ENCODE measurements at regions not wholly inside any gene's neighbourhood (a gene's known extent, or its start where the extent isn't known, plus 50 kb on each side); places are given as distances from the start of the nearest gene placed in this dataset.

GRCh38 chr20:56060486-56060885 lies 55.2 kb upstream of the CBLN4 start:
- H3K4me3 Mint-ChIP-seq, result no peak overlapping the region
- H3K27me3 Mint-ChIP-seq, result no peaks in the 10 kb centered on the region
- DNase-seq (no peak), ATAC-seq (no peak)
- H3K4me1 Mint-ChIP-seq, result no peaks in the 10 kb centered on the region
- H3K27ac Mint-ChIP-seq, result no peak overlapping the region
- peaks cover 9 to 11% of the 10 kb centered on the region in 2 donors for H3K9me3 Mint-ChIP-seq

DNA sequence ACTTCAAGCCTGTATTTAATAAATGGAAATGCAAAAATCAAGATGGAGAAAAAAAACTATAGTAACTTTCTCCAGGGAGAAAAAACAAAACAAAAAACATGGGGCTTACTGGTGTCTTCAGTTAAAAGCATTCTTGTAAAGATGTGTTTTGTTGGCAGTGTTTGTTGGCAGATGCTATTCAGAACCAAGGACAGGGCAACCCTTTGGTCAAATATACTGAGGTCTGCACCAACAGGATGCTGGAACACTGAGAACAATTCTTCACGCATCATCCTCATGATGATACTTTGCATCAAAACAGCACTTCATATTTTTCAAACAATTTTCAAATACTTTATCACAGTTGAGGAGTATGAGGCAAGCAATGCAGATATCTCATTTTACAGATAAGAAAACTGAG lies 63.7 kb upstream of the CBLN4 start:
- H3K27ac Mint-ChIP-seq, result no peak overlapping the region
- H3K9me3 Mint-ChIP-seq, result peaks cover 11 to 16% of the 10 kb centered on the region in 2 donors
- H3K27me3 Mint-ChIP-seq, result no peaks in the 10 kb centered on the region
- H3K4me3 Mint-ChIP-seq, result no peak overlapping the region
- ATAC-seq (no peak), DNase-seq (no peak)
- no peaks in the 10 kb centered on the region for H3K4me1 Mint-ChIP-seq

DNA sequence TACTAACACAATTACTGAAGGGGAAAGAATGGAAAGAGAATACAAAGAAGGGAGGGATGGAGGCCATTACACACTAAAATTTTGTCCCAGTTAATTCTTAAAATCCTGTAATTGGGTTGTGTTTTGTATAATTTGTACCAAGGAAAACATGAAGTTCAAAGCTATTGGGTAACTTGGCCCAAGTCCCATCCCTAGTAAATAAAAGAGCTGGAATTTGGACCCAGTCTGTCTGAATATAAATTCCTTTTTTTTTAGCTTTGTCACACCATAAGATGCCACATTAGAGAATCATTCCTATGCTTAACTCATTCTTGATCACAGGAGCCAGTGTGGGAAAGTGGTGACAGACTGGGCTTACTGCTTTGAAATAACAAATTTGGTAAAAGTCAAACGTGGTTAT lies 66.8 kb upstream of the CBLN4 start:
- ATAC-seq, result no peak
- Mint-ChIP-seq H3K27me3 (no peaks in the 10 kb centered on the region), H3K9me3 (peaks cover 17 to 26% of the 10 kb centered on the region in 2 donors), H3K4me1 (no peaks in the 10 kb centered on the region), H3K27ac (no peak overlapping the region), H3K4me3 (no peak overlapping the region)
- no peak for DNase-seq

GRCh38 chr20:56088375-56088774 lies 83.1 kb upstream of the CBLN4 start:
- H3K4me3 Mint-ChIP-seq, result no peak overlapping the region
- peaks cover 5 to 19% of the 10 kb centered on the region in 2 donors for H3K9me3 Mint-ChIP-seq

DNA sequence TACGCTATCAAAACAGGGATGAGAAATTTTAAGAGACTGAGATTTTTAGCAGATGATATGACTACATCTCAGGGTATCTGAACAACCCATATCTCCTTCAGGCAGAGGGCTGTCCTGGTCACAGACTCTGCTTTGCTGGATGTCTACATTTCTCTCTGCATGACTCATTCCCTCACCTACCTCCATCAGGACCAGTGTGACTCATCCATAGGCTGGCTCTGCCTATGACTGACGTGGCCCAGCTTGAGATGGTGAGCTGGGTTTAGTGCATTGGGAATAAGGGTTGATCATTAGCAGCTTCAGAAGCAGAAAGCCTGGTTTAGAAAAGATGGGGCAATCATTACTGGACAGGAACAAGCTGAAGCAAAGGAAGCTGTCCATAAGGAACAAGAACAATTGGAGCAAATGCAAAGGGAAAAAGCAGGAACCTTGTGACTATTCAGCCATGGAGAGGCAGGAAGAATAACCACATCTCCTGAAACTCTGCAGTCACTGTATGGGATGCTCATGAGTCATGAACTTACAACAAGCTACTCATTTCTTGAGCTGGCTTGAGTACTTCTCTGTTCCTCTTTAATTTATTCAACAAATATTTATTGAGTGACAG lies 86.4 kb upstream of the CBLN4 start:
- H3K4me3 Mint-ChIP-seq, result no peak overlapping the region
- peaks cover 21 to 43% of the 10 kb centered on the region in 2 donors for H3K9me3 Mint-ChIP-seq
- no peaks in the 10 kb centered on the region for H3K4me1 Mint-ChIP-seq
- ATAC-seq (no peak), DNase-seq (no peak)
- H3K27ac Mint-ChIP-seq, result no peak overlapping the region
- H3K27me3 Mint-ChIP-seq, result no peaks in the 10 kb centered on the region

More at GRCh38 chr20:56088375-56088774, 83.1 kb upstream of the CBLN4 start:
- no peak for ATAC-seq
- H3K27ac Mint-ChIP-seq, result no peak overlapping the region
- no peaks in the 10 kb centered on the region for H3K4me1 Mint-ChIP-seq
- no peak for DNase-seq
- H3K27me3 Mint-ChIP-seq, result no peaks in the 10 kb centered on the region

GRCh38 chr20:56094228-56094627 lies 88.9 kb upstream of the CBLN4 start:
- H3K4me3 Mint-ChIP-seq, result no peak overlapping the region

DNA sequence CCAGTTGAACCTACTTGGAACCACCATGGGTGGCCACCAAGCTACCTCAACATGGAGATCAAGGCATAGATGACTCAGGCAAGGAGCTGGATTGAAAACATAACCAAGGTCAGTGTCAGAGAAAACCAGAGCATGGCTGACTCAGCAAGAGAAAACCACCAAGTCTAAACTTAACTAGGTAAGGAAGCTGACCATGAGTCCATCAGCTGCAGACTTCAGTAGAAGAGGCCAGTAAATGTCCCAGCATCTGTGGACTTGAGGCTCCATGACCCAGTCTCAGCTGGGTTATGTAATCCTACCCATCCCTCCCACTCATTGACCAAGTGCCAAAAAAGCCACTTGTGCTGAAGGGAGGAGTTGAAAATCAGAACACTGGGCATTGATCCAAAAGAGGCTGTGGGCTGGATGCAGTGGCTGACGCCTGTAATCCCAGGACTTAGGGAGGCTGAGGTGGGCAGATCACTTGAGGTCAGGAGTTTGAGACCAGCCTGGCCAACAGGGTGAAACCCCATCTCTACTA lies 93.7 kb upstream of the CBLN4 start:
- Mint-ChIP-seq H3K9me3 (peaks cover 13 to 24% of the 10 kb centered on the region in 2 donors), H3K4me3 (no peak overlapping the region), H3K27me3 (no peaks in the 10 kb centered on the region), H3K4me1 (no peaks in the 10 kb centered on the region), H3K27ac (no peak overlapping the region)
- ATAC-seq, result no peak
- DNase-seq, result no peak

More at GRCh38 chr20:56094228-56094627, 88.9 kb upstream of the CBLN4 start:
- no peaks in the 10 kb centered on the region for H3K27me3 Mint-ChIP-seq
- DNase-seq (no peak), ATAC-seq (no peak)
- peaks cover 21 to 43% of the 10 kb centered on the region in 2 donors for H3K9me3 Mint-ChIP-seq
- H3K4me1 Mint-ChIP-seq, result no peaks in the 10 kb centered on the region
- H3K27ac Mint-ChIP-seq, result no peak overlapping the region

DNA sequence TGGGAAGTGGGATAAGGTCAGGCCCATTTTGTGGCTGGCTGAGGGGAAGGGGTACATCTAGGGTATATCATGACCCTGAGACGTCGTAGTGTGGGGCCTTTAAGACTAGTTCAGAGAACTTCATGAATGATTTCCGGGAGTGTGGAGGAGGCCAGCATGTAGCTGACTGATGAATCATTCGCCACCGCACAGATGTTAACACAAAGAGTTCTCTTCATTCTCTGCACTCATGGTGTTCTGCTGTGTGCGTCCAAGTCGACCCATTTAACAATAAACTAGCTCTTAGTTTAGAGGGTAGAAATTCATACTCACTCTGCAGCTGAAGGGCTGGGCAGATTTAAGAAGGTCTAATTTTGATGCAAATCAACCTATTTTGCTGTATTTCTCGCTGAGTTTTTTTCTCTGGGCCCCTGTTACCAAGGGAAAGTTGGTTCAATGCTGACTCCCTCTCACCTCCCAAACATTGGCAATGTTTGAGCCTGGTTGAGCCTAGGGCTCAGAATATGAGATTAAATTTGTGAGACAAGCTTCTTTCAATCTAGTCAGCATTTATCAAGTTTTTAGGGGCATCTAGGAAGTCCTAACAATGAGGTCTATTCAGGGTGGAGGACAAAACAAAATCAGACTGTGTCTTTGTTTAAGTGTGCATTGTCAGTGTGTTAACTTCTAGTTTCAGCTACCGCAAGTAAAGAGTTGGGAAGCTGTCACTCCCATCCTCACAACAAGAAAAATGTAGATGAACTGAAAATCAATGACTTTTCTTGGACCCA lies 106.8 kb upstream of the CBLN4 start:
- ATAC-seq (no peak), DNase-seq (no peak)
- H3K27me3 Mint-ChIP-seq, result no peaks in the 10 kb centered on the region
- no peak overlapping the region for H3K27ac Mint-ChIP-seq
- no peaks in the 10 kb centered on the region for H3K4me1 Mint-ChIP-seq
- H3K9me3 Mint-ChIP-seq, result peaks cover 0 to 15% of the 10 kb centered on the region in 2 donors
- no peak overlapping the region for H3K4me3 Mint-ChIP-seq

DNA sequence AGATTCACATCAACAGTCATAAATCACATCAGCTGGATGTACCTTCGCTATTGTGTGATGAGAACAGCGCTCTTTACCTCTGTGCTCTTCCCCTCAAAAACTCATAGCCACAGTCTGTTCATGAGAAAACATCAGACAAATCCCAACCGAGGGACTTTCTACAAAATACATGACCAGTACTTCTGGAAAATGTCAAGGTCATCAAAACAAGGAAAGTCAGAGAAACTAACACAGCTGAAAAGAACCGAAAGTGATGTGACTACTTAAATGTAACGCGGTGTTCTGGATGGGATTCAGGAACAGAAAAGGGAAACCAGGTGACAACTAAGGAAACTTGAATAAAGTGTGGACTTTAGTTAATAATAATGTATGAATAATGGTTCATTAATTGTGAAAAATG lies 112.0 kb upstream of the CBLN4 start:
- Mint-ChIP-seq H3K4me1 (no peaks in the 10 kb centered on the region), H3K9me3 (peaks cover 0 to 22% of the 10 kb centered on the region in 2 donors), H3K27ac (no peak overlapping the region), H3K27me3 (no peaks in the 10 kb centered on the region), H3K4me3 (no peak overlapping the region)
- DNase-seq (no peak), ATAC-seq (no peak)

DNA sequence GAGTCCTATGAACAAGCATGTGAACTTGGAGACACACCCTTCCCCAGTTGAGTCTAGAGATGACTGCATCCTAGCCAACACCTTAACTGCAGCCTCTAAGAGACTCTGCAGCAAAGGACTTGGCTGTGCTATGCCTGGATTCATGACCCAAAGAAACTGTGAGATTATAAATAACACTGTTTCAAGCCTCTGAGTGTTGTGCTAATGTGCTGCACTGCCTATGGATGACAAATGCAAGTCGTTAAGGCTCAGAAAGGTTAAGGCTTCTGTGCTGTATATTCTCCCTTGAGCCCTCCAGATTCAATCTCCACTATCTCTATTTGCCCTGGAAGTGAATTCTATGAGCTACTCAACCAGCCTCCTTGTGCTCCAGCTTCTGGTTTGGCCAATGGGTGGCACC lies 116.5 kb upstream of the CBLN4 start:
- Mint-ChIP-seq H3K27ac (no peak overlapping the region), H3K9me3 (peaks cover 5 to 16% of the 10 kb centered on the region in 2 donors), H3K27me3 (no peaks in the 10 kb centered on the region), H3K4me1 (no peaks in the 10 kb centered on the region), H3K4me3 (no peak overlapping the region)
- ATAC-seq (no peak), DNase-seq (no peak)

GRCh38 chr20:56143759-56144158 lies 104.8 kb upstream of the MC3R start:
- H3K4me3 Mint-ChIP-seq, result no peak overlapping the region
- ATAC-seq (no peak), DNase-seq (no peak)
- H3K4me1 Mint-ChIP-seq, result no peaks in the 10 kb centered on the region
- peaks cover 6 to 22% of the 10 kb centered on the region in 2 donors for H3K9me3 Mint-ChIP-seq
- no peak overlapping the region for H3K27ac Mint-ChIP-seq
- H3K27me3 Mint-ChIP-seq, result no peaks in the 10 kb centered on the region

- Mint-ChIP-seq H3K4me3 (no peak overlapping the region), H3K4me1 (no peaks in the 10 kb centered on the region), H3K27ac (no peak overlapping the region), H3K27me3 (peaks cover 8% of the 10 kb centered on the region), H3K9me3 (no peaks in the 10 kb centered on the region)
- ATAC-seq, result no peak
- no peak for DNase-seq
Observed at GRCh38 chr20:56151834-56152233, 96.7 kb upstream of the MC3R start.

DNA sequence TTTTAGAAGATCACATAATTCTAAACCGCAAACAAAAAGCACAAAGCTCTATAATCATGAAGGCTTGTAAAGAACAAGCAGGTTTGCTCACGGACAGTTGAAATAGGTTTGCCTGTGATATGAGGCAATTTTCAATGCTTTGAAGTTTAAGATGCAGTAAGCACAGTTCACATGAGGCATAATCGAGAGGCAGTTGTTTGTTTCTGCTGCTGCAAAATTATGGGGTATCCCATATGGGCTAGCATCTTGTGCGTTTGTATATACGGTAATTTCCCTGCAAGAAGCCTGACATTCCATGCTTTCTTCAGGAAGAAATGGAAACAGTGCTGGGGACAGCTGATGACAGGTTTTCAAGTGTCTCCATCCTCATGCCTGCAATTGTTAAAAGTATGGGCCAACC lies 94.6 kb upstream of the MC3R start:
- no peak overlapping the region for H3K27ac Mint-ChIP-seq
- peaks cover 8% of the 10 kb centered on the region for H3K27me3 Mint-ChIP-seq

GRCh38 chr20:56155625-56156024 lies 92.9 kb upstream of the MC3R start:
- H3K27ac Mint-ChIP-seq, result peak overlapping the region in 1 of 2 donors; percentile 7
- H3K4me1 Mint-ChIP-seq, result no peaks in the 10 kb centered on the region
- no peak for ATAC-seq
- no peak for DNase-seq
- H3K9me3 Mint-ChIP-seq, result no peaks in the 10 kb centered on the region
- H3K4me3 Mint-ChIP-seq, result no peak overlapping the region
- peaks cover 8% of the 10 kb centered on the region for H3K27me3 Mint-ChIP-seq

More for the DNA sequence above, 94.6 kb upstream of the MC3R start:
- DNase-seq, result no peak
- H3K9me3 Mint-ChIP-seq, result no peaks in the 10 kb centered on the region
- no peaks in the 10 kb centered on the region for H3K4me1 Mint-ChIP-seq
- ATAC-seq, result no peak
- H3K4me3 Mint-ChIP-seq, result no peak overlapping the region

DNA sequence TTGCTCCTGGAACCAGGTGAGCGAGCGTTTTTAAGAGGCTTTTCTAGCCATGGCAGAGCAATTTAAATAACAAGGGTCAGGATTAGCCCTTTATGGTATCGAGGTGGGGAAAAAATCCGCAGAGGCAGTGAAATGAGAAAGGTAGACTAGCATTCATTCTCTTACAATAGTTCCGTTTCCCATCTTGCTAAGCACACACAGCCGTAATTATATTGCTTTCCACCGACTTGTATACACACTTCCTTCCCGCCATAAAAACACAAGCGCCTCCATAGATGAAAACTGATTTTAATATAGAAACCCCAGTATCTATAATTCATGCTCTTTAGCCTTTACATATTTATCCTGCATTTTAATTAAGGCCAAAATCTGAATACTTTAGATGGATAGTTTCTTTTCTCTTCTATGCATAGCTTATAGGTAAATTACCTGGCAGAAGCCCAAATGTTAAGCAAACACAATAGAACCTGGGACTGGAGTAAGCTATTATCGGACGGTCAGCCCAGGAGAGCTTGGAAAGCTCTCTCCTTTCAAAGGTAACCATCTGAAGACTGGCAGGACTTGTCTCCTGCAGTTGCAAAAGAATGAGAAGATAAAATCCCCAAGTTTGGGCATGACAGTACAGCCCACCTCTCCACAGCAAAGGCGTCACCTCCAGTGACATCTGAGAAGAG lies 90.9 kb upstream of the MC3R start:
- no peaks in the 10 kb centered on the region for H3K4me1 Mint-ChIP-seq
- ATAC-seq, result no peak
- H3K27me3 Mint-ChIP-seq, result peaks cover 7% of the 10 kb centered on the region
- DNase-seq, result no peak
- H3K4me3 Mint-ChIP-seq, result no peak overlapping the region
- no peak overlapping the region for H3K27ac Mint-ChIP-seq
- no peaks in the 10 kb centered on the region for H3K9me3 Mint-ChIP-seq

DNA sequence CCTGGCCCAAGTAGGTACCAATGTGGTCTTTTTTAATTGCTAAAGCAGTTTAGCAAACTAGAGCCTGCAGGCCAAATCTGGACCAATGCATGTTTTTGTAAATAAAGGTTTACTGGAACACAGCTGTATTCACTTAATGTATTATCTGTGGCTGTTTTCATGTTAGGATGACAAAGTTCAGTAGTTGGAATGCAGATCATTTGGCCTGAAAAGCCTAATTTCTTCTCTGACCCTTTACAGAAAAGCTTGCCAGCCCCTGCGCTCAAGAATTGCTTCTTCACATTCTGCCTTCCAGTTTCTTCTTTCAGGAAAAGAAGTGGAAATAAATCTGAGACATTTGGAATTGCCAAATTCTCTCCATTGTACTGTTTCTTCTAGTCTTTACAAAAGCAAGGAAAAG lies 90.0 kb upstream of the MC3R start:
- DNase-seq, result no peak
- Mint-ChIP-seq H3K4me3 (no peak overlapping the region), H3K9me3 (no peaks in the 10 kb centered on the region)

More for the DNA sequence above, 90.0 kb upstream of the MC3R start:
- Mint-ChIP-seq H3K4me1 (no peaks in the 10 kb centered on the region), H3K27me3 (peaks cover 7% of the 10 kb centered on the region), H3K27ac (no peak overlapping the region)
- no peak for ATAC-seq

Data from stimulated activated naive CD8-positive, alpha-beta T cell treated with anti-CD3 and anti-CD28 coated beads, Interleukin-15, amount 100 ng/mL, for 72 hours (primary cell).